GM23338 (cell line): ENCODE measurements at regions not wholly inside any gene's neighbourhood (a gene's known extent, or its start where the extent isn't known, plus 50 kb on each side); places are given as distances from the start of the nearest gene placed in this dataset.

Experiments
- ATAC-seq: fragments of 200-7000 bp; cut with Tn5 transposase; 3 replicates; pipeline ENCODE4 v1.9.1; 2020
- DNase-seq: peaks from one replicate; pipeline ENCODE4 v3.0.0-alpha.2; 2015; ENCODE audit warnings: low spot score
- H2AFZ ChIP-seq: fragments of 200-600 bp; sonication (generic); 2 replicates; pipeline ENCODE4 v1.8.0; 2016; ENCODE audit warnings: antibody characterized with exemption, mild to moderate bottlenecking, moderate library complexity
- H3F3A ChIP-seq: fragments of 200-600 bp; sonication (generic); replicated peaks from 2 replicates; pipeline ENCODE4 v1.8.0; 2017; ENCODE audit warnings: antibody characterized with exemption, mixed run types, low read depth
- H3K27ac ChIP-seq: fragments of 200-600 bp; sonication (generic); 2 replicates; pipeline ENCODE4 v1.6.1; 2016; ENCODE audit warnings: low read depth
- H3K27me3 ChIP-seq: fragments of 200-600 bp; sonication (generic); 2 replicates; pipeline ENCODE4 v1.8.0; 2016; ENCODE audit warnings: mild to moderate bottlenecking, mixed run types, moderate library complexity; ENCODE audit not compliant: insufficient read depth
- H3K36me3 ChIP-seq: fragments of 200-600 bp; sonication (generic); 2 replicates; pipeline ENCODE4 v1.8.0; 2016; ENCODE audit warnings: mild to moderate bottlenecking; ENCODE audit not compliant: insufficient read depth
- H3K4me1 ChIP-seq: fragments of 200-600 bp; sonication (generic); 2 replicates; pipeline ENCODE4 v1.8.0; 2016; ENCODE audit warnings: mild to moderate bottlenecking, moderate library complexity; ENCODE audit not compliant: insufficient read depth
- H3K4me2 ChIP-seq: fragments of 200-600 bp; sonication (generic); 2 replicates; pipeline ENCODE4 v1.7.1; 2017; ENCODE audit warnings: mixed run types
- H3K4me3 ChIP-seq: fragments of 200-600 bp; sonication (generic); 2 replicates; pipeline ENCODE4 v1.6.1; 2016; ENCODE audit warnings: mixed run types
- H3K79me2 ChIP-seq: fragments of 200-600 bp; sonication (generic); replicated peaks from 2 replicates; pipeline ENCODE4 v1.8.0; 2017; ENCODE audit warnings: mild to moderate bottlenecking; ENCODE audit not compliant: insufficient read depth
- H3K9me2 ChIP-seq: fragments of 200-600 bp; sonication (generic); 2 replicates; pipeline ENCODE4 v1.8.0; 2017; ENCODE audit not compliant: insufficient read depth
- H4K20me1 ChIP-seq: fragments of 200-600 bp; sonication (generic); replicated peaks from 2 replicates; pipeline ENCODE4 v1.8.0; 2017; ENCODE audit warnings: mild to moderate bottlenecking; ENCODE audit not compliant: insufficient read depth
- H3K27ac Mint-ChIP-seq: 2 replicates; pipeline ENCODE4 v1.8.0; 2020; ENCODE audit warnings: inconsistent platforms, mild to moderate bottlenecking, moderate library complexity, mixed read lengths
- H3K27me3 Mint-ChIP-seq: 3 replicates; pipeline ENCODE4 v1.8.0; 2022; ENCODE audit warnings: low read depth, mild to moderate bottlenecking, moderate library complexity, mixed read lengths, inconsistent platforms; ENCODE audit not compliant: insufficient read depth, poor library complexity
- H3K36me3 Mint-ChIP-seq: 3 replicates; pipeline ENCODE4 v1.8.0; 2021; ENCODE audit warnings: low read depth, mild to moderate bottlenecking, inconsistent platforms, moderate library complexity, mixed read lengths
- H3K4me1 Mint-ChIP-seq: 3 replicates; pipeline ENCODE4 v1.8.0; 2020; ENCODE audit warnings: mild to moderate bottlenecking, inconsistent platforms, mixed read lengths
- H3K4me3 Mint-ChIP-seq: 3 replicates; pipeline ENCODE4 v1.8.0; 2021; ENCODE audit warnings: moderate library complexity, mild to moderate bottlenecking, inconsistent platforms, mixed read lengths
- H3K9me3 Mint-ChIP-seq: 3 replicates; pipeline ENCODE4 v1.8.0; 2020; ENCODE audit warnings: moderate library complexity, mild to moderate bottlenecking, inconsistent platforms, mixed read lengths
- CREB1 ChIP-seq: fragments of 250-450 bp; sonication (Bioruptor Pico); IDR thresholded peaks from 2 replicates; pipeline ENCODE4 v1.5.0; 2020; ENCODE audit warnings: low read depth, mild to moderate bottlenecking, moderate library complexity
- EZH2 ChIP-seq: fragments of 200-600 bp; sonication (generic); IDR thresholded peaks from one replicate; pipeline ENCODE4 v1.8.0; 2017; ENCODE audit warnings: antibody characterized with exemption, mild to moderate bottlenecking, low read depth; ENCODE audit not compliant: unreplicated experiment
- EZH2phosphoT487 ChIP-seq: fragments of 200-600 bp; sonication (generic); IDR thresholded peaks from one replicate; pipeline ENCODE4 v1.8.1; 2018; ENCODE audit warnings: antibody characterized with exemption; ENCODE audit not compliant: unreplicated experiment
- JUNB ChIP-seq: IDR thresholded peaks from one replicate; pipeline ENCODE4 v1.6.1; 2016; ENCODE audit warnings: antibody characterized with exemption; ENCODE audit not compliant: unreplicated experiment
- NANOG ChIP-seq: IDR thresholded peaks from 2 replicates; pipeline ENCODE4 v1.6.1; 2016; ENCODE audit warnings: antibody characterized with exemption, borderline replicate concordance
- POLR2AphosphoS5 ChIP-seq: IDR thresholded peaks from 2 replicates; pipeline ENCODE4 v1.6.1; 2016; ENCODE audit warnings: antibody characterized with exemption, low read depth
- STAT1 ChIP-seq: IDR thresholded peaks from one replicate; pipeline ENCODE4 v1.6.1; 2016; ENCODE audit warnings: antibody characterized with exemption; ENCODE audit not compliant: unreplicated experiment
- ZNF114 ChIP-seq: fragments of 250-450 bp; sonication (Bioruptor Pico); IDR thresholded peaks from 2 replicates; pipeline ENCODE4 v1.5.0; 2020; ENCODE audit warnings: mild to moderate bottlenecking, moderate library complexity
- ZNF331 ChIP-seq: fragments of 250-450 bp; sonication (Bioruptor Pico); IDR thresholded peaks from 2 replicates; pipeline ENCODE4 v1.5.0; 2020; ENCODE audit warnings: low read depth, mild to moderate bottlenecking, moderate library complexity
- TF ChIP-seq, protein P1 (sequence below), 2 experiments: fragments of 200-600 bp in 1 of 2; sonication (generic) in 1 of 2; conservative IDR thresholded peaks; 2 replicates each; pipeline versions ENCODE4 v1.5.1 to v1.6.1; 2016 to 2017; ENCODE audit warnings: antibody characterized with exemption in 2 of 2, low read depth in 2 of 2, mild to moderate bottlenecking in 2 of 2, moderate library complexity in 1 of 2
- TF ChIP-seq, protein P2 (sequence below): IDR thresholded peaks from 2 replicates; pipeline ENCODE4 v1.6.1; 2016; ENCODE audit warnings: antibody characterized with exemption
- TF ChIP-seq, protein P3 (sequence below): fragments of 250-450 bp; sonication (Bioruptor Pico); IDR thresholded peaks from 2 replicates; pipeline ENCODE4 v1.5.0; 2020; ENCODE audit warnings: mild to moderate bottlenecking, moderate library complexity
- TF ChIP-seq, protein P4 (sequence below): IDR thresholded peaks from one replicate; pipeline ENCODE4 v1.6.1; 2018; ENCODE audit warnings: antibody characterized with exemption; ENCODE audit not compliant: unreplicated experiment

DNA sequence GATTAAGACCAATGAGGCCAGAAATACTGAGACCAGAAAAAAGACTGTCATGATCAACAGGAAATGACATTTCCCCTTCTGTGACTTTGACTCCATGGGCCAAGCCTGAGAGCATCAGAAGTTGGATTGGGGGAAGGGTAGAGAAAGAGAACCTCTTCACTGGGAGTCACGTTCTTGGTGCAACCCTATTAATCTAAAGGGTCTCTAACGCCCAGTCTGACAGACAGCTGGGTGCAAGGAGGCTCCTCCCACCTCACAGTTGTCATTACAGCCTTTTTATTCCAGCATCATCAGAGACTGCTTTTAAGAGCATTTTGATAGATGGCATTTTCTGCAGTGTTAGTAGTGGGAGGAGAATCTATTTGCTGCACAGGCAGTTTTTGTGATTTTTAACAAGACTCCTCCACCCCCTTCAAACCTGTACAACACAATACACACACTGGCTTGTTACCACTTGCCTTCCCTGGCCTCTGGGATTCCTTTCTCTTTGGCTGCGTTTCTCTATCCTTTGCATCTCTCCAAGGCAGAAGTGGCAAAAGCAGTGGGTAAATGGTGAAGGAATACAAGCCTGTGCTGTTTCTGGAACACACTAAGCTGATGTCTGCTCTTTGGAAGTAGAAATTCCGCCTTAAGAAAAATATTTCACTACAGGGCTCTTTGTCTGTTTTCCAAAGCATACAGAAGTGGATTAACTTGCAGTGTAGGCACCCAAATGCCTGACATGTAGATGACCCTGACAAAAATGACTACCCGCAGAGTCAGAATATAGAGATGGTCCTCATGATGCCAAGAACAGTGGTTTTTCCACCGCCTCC, 310.4 kb upstream of the ZNF608 start:
- Histone ChIP-seq H3K4me1 (peaks cover 79% of the 10 kb centered on the region), H2AFZ (no peak overlapping the region), H3K79me2 (no peaks in the 10 kb centered on the region), H3K27me3 (no peaks in the 10 kb centered on the region), H3K4me3 (peak overlapping the region; percentile 18; the same call in 1 of the 2 replicates), H4K20me1 (no peaks in the 10 kb centered on the region), H3K9me2 (no peaks in the 10 kb centered on the region), H3F3A (peaks cover 13% of the 10 kb centered on the region), H3K36me3 (no peaks in the 10 kb centered on the region), H3K27ac (peak overlapping the region; percentile 62), H3K4me2 (peak overlapping the region; percentile 44)
- peaks cover 71% of the 10 kb centered on the region for H3K4me1 Mint-ChIP-seq
- TF ChIP-seq EZH2 (no peak), STAT1 (no peak), JUNB (no peak), NANOG (no peak), CREB1 (CRISPR knock-in tag) (no peak), EZH2phosphoT487 (no peak), ZNF114 (CRISPR knock-in tag) (no peak), ZNF331 (CRISPR knock-in tag) (no peak), POLR2AphosphoS5 (no peak)
- TF ChIP-seq, protein P1, sequence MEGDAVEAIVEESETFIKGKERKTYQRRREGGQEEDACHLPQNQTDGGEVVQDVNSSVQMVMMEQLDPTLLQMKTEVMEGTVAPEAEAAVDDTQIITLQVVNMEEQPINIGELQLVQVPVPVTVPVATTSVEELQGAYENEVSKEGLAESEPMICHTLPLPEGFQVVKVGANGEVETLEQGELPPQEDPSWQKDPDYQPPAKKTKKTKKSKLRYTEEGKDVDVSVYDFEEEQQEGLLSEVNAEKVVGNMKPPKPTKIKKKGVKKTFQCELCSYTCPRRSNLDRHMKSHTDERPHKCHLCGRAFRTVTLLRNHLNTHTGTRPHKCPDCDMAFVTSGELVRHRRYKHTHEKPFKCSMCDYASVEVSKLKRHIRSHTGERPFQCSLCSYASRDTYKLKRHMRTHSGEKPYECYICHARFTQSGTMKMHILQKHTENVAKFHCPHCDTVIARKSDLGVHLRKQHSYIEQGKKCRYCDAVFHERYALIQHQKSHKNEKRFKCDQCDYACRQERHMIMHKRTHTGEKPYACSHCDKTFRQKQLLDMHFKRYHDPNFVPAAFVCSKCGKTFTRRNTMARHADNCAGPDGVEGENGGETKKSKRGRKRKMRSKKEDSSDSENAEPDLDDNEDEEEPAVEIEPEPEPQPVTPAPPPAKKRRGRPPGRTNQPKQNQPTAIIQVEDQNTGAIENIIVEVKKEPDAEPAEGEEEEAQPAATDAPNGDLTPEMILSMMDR (conservative IDR thresholded peaks at IDR 0.05; ENCODE audit: low read depth in 2 of 2) = no peak
- TF ChIP-seq, protein P2, sequence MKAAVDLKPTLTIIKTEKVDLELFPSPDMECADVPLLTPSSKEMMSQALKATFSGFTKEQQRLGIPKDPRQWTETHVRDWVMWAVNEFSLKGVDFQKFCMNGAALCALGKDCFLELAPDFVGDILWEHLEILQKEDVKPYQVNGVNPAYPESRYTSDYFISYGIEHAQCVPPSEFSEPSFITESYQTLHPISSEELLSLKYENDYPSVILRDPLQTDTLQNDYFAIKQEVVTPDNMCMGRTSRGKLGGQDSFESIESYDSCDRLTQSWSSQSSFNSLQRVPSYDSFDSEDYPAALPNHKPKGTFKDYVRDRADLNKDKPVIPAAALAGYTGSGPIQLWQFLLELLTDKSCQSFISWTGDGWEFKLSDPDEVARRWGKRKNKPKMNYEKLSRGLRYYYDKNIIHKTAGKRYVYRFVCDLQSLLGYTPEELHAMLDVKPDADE = no peak
- TF ChIP-seq, protein P3, sequence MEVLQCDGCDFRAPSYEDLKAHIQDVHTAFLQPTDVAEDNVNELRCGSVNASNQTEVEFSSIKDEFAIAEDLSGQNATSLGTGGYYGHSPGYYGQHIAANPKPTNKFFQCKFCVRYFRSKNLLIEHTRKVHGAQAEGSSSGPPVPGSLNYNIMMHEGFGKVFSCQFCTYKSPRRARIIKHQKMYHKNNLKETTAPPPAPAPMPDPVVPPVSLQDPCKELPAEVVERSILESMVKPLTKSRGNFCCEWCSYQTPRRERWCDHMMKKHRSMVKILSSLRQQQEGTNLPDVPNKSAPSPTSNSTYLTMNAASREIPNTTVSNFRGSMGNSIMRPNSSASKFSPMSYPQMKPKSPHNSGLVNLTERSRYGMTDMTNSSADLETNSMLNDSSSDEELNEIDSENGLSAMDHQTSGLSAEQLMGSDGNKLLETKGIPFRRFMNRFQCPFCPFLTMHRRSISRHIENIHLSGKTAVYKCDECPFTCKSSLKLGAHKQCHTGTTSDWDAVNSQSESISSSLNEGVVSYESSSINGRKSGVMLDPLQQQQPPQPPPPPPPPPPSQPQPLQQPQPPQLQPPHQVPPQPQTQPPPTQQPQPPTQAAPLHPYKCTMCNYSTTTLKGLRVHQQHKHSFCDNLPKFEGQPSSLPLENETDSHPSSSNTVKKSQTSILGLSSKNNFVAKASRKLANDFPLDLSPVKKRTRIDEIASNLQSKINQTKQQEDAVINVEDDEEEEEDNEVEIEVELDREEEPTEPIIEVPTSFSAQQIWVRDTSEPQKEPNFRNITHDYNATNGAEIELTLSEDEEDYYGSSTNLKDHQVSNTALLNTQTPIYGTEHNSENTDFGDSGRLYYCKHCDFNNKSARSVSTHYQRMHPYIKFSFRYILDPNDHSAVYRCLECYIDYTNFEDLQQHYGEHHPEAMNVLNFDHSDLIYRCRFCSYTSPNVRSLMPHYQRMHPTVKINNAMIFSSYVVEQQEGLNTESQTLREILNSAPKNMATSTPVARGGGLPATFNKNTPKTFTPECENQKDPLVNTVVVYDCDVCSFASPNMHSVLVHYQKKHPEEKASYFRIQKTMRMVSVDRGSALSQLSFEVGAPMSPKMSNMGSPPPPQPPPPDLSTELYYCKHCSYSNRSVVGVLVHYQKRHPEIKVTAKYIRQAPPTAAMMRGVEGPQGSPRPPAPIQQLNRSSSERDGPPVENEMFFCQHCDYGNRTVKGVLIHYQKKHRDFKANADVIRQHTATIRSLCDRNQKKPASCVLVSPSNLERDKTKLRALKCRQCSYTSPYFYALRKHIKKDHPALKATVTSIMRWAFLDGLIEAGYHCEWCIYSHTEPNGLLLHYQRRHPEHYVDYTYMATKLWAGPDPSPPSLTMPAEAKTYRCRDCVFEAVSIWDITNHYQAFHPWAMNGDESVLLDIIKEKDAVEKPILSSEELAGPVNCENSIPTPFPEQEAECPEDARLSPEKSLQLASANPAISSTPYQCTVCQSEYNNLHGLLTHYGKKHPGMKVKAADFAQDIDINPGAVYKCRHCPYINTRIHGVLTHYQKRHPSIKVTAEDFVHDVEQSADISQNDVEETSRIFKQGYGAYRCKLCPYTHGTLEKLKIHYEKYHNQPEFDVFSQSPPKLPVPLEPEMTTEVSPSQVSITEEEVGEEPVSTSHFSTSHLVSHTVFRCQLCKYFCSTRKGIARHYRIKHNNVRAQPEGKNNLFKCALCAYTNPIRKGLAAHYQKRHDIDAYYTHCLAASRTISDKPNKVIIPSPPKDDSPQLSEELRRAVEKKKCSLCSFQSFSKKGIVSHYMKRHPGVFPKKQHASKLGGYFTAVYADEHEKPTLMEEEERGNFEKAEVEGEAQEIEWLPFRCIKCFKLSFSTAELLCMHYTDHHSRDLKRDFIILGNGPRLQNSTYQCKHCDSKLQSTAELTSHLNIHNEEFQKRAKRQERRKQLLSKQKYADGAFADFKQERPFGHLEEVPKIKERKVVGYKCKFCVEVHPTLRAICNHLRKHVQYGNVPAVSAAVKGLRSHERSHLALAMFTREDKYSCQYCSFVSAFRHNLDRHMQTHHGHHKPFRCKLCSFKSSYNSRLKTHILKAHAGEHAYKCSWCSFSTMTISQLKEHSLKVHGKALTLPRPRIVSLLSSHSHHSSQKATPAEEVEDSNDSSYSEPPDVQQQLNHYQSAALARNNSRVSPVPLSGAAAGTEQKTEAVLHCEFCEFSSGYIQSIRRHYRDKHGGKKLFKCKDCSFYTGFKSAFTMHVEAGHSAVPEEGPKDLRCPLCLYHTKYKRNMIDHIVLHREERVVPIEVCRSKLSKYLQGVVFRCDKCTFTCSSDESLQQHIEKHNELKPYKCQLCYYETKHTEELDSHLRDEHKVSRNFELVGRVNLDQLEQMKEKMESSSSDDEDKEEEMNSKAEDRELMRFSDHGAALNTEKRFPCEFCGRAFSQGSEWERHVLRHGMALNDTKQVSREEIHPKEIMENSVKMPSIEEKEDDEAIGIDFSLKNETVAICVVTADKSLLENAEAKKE (CRISPR knock-in tag) = no peak
- TF ChIP-seq, protein P4, sequence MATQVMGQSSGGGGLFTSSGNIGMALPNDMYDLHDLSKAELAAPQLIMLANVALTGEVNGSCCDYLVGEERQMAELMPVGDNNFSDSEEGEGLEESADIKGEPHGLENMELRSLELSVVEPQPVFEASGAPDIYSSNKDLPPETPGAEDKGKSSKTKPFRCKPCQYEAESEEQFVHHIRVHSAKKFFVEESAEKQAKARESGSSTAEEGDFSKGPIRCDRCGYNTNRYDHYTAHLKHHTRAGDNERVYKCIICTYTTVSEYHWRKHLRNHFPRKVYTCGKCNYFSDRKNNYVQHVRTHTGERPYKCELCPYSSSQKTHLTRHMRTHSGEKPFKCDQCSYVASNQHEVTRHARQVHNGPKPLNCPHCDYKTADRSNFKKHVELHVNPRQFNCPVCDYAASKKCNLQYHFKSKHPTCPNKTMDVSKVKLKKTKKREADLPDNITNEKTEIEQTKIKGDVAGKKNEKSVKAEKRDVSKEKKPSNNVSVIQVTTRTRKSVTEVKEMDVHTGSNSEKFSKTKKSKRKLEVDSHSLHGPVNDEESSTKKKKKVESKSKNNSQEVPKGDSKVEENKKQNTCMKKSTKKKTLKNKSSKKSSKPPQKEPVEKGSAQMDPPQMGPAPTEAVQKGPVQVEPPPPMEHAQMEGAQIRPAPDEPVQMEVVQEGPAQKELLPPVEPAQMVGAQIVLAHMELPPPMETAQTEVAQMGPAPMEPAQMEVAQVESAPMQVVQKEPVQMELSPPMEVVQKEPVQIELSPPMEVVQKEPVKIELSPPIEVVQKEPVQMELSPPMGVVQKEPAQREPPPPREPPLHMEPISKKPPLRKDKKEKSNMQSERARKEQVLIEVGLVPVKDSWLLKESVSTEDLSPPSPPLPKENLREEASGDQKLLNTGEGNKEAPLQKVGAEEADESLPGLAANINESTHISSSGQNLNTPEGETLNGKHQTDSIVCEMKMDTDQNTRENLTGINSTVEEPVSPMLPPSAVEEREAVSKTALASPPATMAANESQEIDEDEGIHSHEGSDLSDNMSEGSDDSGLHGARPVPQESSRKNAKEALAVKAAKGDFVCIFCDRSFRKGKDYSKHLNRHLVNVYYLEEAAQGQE = no peak
- H3K27ac Mint-ChIP-seq = no peak overlapping the region
- H3K27me3 Mint-ChIP-seq = peaks cover 1% of the 10 kb centered on the region
- peak; percentile 62 for ATAC-seq
- peak; percentile 61 for DNase-seq
- H3K36me3 Mint-ChIP-seq = peaks cover 3% of the 10 kb centered on the region; the same call in 1 of the 3 replicates
- H3K4me3 Mint-ChIP-seq = no peak overlapping the region
- no peaks in the 10 kb centered on the region; the same call in 2 of the 3 replicates for H3K9me3 Mint-ChIP-seq
